Activated CD4-positive, alpha-beta memory T cell treated with anti-CD3 and anti-CD28 coated beads, Interleukin-2, amount 10 ng/mL, durations not matched to agents 7 days and 5 days (primary cell): ENCODE measurements at regions not wholly inside any gene's neighbourhood (a gene's known extent, or its start where the extent isn't known, plus 50 kb on each side); places are given as distances from the start of the nearest gene placed in this dataset.

ENCODE experiments used
- CTCF ChIA-PET: fragments of 350-600 bp; sonication (Branson Sonifier 250); formaldehyde crosslinking; loops from one replicate; lab custom pipeline; 2021; ENCODE audit warnings: antibody characterized with exemption, inconsistent platforms; lab: Charles Lee
- POLR2A ChIA-PET: fragments of 350-600 bp; sonication (Branson Sonifier 250); formaldehyde crosslinking; loops from one replicate; lab custom pipeline; 2021; ENCODE audit warnings: antibody characterized with exemption; lab: Charles Lee
- DNase-seq: peaks from one replicate; pipeline ENCODE4 v3.0.0-alpha.2; 2020
- H3K27ac Mint-ChIP-seq: one replicate; pipeline ENCODE4 v1.8.0; 2021; ENCODE audit warnings: mild to moderate bottlenecking, mixed read lengths
- H3K27me3 Mint-ChIP-seq: one replicate; pipeline ENCODE4 v1.8.0; 2021; ENCODE audit warnings: mixed read lengths
- H3K36me3 Mint-ChIP-seq: one replicate; pipeline ENCODE4 v1.8.0; 2021; ENCODE audit warnings: low read depth, mixed read lengths
- H3K4me1 Mint-ChIP-seq: one replicate; pipeline ENCODE4 v1.8.0; 2021; ENCODE audit warnings: mixed read lengths
- H3K4me3 Mint-ChIP-seq: one replicate; pipeline ENCODE4 v1.8.0; 2021; ENCODE audit warnings: mild to moderate bottlenecking, mixed read lengths
- H3K9me3 Mint-ChIP-seq: one replicate; pipeline ENCODE4 v1.8.0; 2021; ENCODE audit warnings: mixed read lengths

DNA sequence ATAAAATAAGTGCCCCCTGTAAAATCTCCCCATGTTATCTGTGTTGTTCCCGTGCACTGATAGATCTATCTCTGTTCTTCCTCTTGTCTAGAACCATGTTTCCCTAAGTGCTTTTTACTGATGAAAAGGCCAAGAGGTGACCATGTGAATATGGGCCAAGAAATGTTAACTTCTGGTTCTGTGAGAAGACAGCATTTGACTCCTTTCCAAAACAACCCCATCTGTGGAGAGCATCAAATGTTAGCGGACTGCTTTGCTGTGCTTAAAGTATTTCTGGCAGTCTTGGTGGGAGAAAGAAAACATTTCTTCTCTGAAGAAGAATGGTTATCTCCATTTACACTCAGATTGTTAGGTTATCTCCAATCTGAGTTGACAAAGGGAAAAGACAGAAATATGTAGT, 58.6 kb upstream of the GUCY1A2 start:
- no peak overlapping the region for H3K4me3 Mint-ChIP-seq
- H3K4me1 Mint-ChIP-seq: no peaks in the 10 kb centered on the region
- no peaks in the 10 kb centered on the region for H3K36me3 Mint-ChIP-seq
- no peak overlapping the region for H3K27ac Mint-ChIP-seq
- ChIA-PET CTCF (no interaction called here), POLR2A (no interaction called here)
- no peaks in the 10 kb centered on the region for H3K27me3 Mint-ChIP-seq
- no peak for DNase-seq
- H3K9me3 Mint-ChIP-seq: peaks cover 7% of the 10 kb centered on the region

DNA sequence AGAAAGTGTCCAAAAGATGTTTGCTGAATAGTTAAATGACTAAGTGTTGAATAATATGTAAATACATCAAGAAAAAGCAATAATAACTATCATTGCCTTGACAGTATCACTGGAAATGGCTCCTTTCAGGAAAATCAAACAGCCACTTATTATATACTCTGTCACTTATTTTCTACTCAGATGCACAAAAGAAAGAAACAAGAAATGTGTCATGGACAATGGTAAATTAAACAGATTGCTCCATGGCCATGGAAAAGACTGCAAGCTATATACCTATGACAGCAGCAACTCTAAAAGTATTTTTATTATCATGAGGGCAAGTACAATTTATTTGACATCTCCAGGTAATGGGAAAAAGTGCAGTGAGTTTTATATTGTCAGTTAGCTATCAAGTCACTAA, 52.9 kb upstream of the GUCY1A2 start:
- H3K27me3 Mint-ChIP-seq: no peaks in the 10 kb centered on the region
- peaks cover 2% of the 10 kb centered on the region for H3K9me3 Mint-ChIP-seq
- POLR2A ChIA-PET: no interaction called here
- CTCF ChIA-PET: no interaction called here
- H3K4me3 Mint-ChIP-seq: no peak overlapping the region
- H3K4me1 Mint-ChIP-seq: no peaks in the 10 kb centered on the region
- no peaks in the 10 kb centered on the region for H3K36me3 Mint-ChIP-seq
- DNase-seq: no peak
- H3K27ac Mint-ChIP-seq: no peak overlapping the region
